ENCODE measurements at regions not wholly inside any gene's neighbourhood (a gene's known extent, or its start where the extent isn't known, plus 50 kb on each side); places are given as distances from the start of the nearest gene placed in this dataset.
A peak's percentile ranks its signal among the peaks of the same experiment; 100 is the strongest.

GRCh38 chr2:76256458-76257088 is 545.9 kb upstream of the GCFC2 start:
- TF ChIP-seq ZFX (IDR thresholded peaks at IDR 0.05): no peak
- TF ChIP-seq CTCF (conservative IDR thresholded peaks at IDR 0.05): no peak; the same call in 1 of the 2 replicates
- no peak overlapping the region for H3K27ac ChIP-seq

- TF ChIP-seq ZFX (IDR thresholded peaks at IDR 0.05) (no peak), CTCF (conservative IDR thresholded peaks at IDR 0.05) (no peak)
- no peak overlapping the region for H3K27ac ChIP-seq
These were observed 542.0 kb upstream of the GCFC2 start for GRCh38 chr2:76252704-76253103.

GRCh38 chr2:76251342-76251741 is 540.6 kb upstream of the GCFC2 start:
- TF ChIP-seq CTCF (conservative IDR thresholded peaks at IDR 0.05) (peak; percentile 14), ZFX (IDR thresholded peaks at IDR 0.05) (no peak)
- H3K27ac ChIP-seq: no peak overlapping the region

GRCh38 chr2:76247006-76247405 is 536.3 kb upstream of the GCFC2 start:
- TF ChIP-seq ZFX (IDR thresholded peaks at IDR 0.05) (no peak), CTCF (conservative IDR thresholded peaks at IDR 0.05) (no peak)
- no peak overlapping the region for H3K27ac ChIP-seq

GRCh38 chr2:76211991-76212985 is 501.6 kb upstream of the GCFC2 start:
- TF ChIP-seq CTCF (conservative IDR thresholded peaks at IDR 0.05): no peak
- no peak overlapping the region for H3K27ac ChIP-seq

- TF ChIP-seq ZFX (IDR thresholded peaks at IDR 0.05): no peak
- H3K27ac ChIP-seq: no peak overlapping the region
These were observed 499.8 kb upstream of the GCFC2 start for GRCh38 chr2:76210551-76210950.

GRCh38 chr2:76204048-76204447 is 493.3 kb upstream of the GCFC2 start:
- TF ChIP-seq ZFX (IDR thresholded peaks at IDR 0.05): no peak
- no peak for TF ChIP-seq CTCF (conservative IDR thresholded peaks at IDR 0.05)
- H3K27ac ChIP-seq: no peak overlapping the region

Data from C4-2B (cell line).